ENCODE measurements at regions not wholly inside any gene's neighbourhood (a gene's known extent, or its start where the extent isn't known, plus 50 kb on each side); places are given as distances from the start of the nearest gene placed in this dataset.
"Not testable (repeated sequence)": the region's sequence is repeated elsewhere in the genome, so short reads cannot be mapped to it uniquely, and the experiment has no call there.

DNA sequence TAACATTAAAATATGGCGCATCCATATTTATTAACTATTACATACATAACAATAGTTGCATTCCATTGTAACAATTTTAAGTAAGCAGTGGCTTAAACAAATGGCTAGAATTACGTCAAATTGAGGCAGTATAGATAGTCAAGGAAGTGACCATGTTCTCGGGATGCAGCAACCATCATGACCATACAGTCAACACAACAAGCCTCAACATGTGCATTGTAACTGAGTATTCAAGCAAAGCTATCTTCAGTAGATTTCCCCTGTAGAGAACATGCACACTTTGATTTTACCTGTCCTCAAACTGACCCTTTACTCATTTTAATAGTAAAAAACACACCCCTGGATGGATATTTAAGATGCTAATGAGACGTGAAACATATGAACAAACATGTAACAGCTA lies 356.4 kb downstream of the HINT1 start:
- no peak for DNase-seq

DNA sequence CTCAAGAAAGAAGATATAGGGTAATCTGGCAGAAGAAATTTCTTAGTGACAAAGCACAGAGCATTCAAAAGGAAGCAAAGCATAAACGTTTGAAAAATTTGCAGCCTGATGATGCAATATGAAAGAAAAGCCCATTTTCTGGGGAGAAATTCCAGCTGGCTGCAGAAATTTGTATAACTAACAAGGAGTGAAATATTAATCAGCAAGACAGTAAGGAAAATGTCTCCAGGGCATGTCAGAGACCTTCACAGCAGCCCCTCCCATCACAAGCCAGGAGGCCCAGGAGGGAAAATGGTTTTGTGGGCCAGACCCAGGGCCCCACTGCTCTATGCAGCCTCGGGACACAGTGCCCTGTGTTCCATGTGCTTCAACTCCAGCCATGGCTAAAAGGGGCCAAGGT lies 359.4 kb downstream of the HINT1 start:
- DNase-seq: no peak

DNA sequence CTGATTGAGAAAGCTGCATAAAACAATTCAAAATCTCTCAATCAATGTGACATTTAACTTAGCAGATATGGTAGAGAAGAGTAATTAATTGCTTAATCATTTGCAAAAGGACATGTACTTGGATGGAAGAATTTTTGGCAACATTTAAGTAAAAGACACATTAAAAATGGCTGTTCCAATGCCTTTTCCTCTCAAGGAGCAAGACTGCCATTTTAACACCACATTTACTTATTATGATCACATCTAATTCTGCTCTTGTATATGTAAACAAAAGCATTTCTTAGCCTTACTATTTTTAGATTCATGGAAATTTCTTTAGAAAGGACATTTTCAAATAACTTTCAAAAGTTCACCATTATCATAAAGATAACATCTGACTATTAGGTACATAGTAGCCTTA lies 360.0 kb downstream of the HINT1 start:
- DNase-seq: no peak

DNA sequence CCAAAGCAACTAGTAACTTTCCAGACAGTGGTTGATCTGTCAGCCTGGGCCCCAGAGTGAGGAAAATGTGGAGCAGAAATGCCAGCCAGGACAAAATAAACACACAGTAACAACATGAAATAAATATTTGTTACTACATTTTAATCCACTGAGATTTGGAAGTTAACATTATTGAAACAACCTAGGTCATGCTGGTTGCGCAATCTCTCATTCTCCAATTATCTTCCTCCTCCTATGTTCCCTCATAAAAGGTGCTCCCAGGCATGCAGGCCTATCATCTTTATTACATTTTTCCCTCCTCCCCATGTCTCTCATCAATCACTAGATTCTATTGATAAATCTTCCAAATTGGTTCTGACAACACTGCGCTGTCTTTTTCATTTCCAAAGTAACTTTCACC lies 363.1 kb downstream of the HINT1 start:
- DNase-seq: no peak

DNA sequence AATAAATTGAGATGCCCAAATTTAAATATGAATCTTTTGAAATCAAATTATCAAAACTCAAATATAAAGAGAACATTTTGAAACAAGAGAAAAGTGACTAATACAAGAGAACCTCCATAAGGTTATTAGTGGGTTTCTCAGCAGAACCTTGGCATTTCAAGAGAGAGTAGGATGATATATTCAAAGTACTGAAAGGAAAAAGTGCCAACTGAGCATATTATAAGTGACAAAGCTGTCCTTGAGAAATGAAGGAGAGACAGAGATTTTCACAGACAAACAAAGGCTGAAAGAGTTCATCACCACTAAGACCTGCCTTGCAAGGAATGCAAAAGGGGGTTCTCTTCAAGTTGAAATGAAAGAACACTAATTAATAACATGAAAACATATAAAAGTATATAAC lies 366.0 kb downstream of the HINT1 start:
- DNase-seq: no peak

- DNase-seq: no peak
Observed at GRCh38 chr5:130797303-130797702, 367.8 kb downstream of the HINT1 start.

DNA sequence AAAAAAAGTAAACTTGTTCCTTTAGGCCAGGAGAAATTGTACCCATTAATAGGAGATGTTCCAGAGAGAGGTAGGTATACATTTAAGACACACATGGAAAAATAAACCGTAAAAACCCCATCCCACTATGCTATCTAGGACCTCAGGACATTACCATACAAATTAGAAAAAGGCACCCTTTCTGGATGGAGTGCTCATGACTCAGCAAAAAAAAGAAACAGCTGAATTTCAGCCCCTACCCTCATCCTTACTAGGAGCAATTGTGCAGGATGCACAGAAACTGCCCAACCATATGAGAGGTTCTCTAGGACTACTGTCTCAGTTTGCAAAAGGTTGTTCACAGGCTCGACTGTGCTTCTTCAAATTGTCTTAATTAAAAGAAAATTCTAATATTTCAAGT lies 368.2 kb downstream of the HINT1 start:
- DNase-seq: no peak

- DNase-seq: no peak
Observed at GRCh38 chr5:130796032-130796431, 369.0 kb downstream of the HINT1 start.

GRCh38 chr5:130795037-130795436 lies 370.0 kb downstream of the HINT1 start:
- no peak for DNase-seq

DNA sequence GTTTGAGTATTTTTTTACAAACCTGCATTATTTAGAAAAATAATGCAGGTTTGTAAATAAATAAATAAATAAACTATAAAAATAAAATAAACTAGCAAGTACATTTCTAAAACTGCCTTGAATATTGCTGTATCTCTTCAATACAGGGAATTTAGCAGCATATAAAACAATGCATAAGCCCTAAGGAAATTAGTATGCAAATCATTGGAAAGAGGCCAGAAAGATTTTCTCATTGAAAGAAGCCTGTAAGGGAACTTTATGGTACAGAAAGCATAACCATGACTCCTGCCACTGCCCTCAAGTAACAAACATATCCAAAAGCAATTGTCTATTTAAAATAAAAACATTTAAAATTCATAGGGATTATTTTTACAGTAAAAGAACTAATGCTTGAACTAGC lies 387.3 kb downstream of the HINT1 start:
- DNase-seq: no peak

DNA sequence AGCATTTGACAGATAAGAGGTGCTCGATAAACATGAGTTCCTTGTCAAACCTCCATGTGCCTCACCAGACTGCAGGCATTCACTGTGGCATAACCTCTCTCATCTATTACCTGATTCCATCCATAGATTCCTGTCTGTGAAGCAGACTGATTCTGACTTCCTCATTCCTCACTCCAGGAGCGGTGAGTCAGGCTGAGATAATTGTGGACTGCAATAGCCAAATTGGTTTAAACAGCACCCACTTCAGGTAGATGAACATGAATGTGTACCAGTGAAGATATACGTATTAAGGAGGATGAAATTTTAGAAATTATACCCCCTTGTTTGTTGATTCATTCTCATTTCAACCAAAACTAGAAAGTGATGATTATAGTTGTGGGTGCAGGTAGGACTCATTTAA lies 391.2 kb downstream of the HINT1 start:
- peak; percentile 75 for DNase-seq

DNA sequence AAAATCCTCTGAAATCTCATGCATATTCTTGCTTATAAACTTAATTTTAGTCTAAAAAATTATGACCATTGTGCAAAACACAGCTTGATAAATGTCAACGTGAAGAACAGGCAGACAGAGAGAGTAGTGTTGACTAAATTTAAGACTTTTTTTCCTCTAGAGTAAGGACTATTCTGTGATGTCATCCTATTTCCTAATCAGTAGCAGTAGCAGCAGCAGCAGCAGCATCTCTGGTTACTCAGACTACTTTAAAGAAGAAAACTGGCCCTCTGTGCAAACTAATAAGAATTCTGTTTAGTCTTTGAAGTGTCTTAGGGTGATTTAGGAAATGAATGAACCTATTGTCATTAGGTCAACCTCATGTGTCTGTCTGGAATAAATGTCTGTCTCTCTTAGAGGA lies 403.0 kb downstream of the HINT1 start:
- DNase-seq: peak; percentile 4

- DNase-seq: no peak
Observed at GRCh38 chr5:130759061-130759460, 406.0 kb downstream of the HINT1 start.

DNA sequence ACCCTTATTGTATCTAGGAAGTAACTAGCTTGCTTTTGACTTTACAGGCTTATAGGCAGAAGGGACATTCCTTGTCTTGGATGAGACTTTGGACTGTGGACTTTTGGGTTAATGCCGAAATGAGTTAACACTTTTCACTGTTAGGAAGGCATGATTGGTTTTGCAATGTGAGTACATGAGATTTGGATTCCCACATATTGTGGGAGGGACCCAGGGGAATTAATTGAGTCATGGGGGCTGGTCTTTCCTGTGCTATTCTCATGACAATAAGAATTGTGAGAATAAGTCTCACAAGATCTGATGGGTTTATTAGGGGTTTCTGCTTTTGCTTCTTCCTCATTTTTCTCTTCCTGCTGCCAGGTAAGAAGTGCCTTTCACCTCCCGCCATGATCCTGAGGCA lies 417.5 kb downstream of the HINT1 start:
- DNase-seq: no peak

- DNase-seq: not testable (repeated sequence)
Observed at GRCh38 chr5:130746641-130747040, 418.4 kb downstream of the HINT1 start.

- no peak for DNase-seq
Observed at GRCh38 chr5:130743092-130743491, 422.0 kb downstream of the HINT1 start.

DNA sequence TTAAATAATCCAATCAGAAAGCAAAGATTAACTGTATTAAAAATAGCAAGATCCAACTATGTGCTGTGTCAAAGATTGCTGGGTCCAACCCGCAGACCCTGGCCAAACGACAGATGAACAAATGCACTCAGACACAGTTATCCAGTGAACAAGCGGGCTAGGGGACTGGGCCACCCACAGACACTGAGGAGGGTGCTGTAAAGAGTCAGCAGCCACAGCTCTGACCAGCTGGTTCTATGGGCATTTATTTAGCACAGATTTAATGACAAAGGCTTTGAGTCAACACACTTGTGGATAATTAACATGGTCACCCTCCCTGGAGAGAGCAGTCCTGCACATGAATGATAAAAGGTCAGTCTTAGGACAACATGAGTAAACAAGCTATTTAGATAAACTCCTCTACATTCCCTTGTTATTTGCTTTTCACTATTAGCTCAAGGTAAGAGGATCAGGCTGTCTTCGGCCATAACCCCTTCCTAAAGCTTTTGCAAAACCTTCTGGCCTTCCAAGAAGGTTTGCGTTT lies 424.9 kb downstream of the HINT1 start:
- DNase-seq: peak; percentile 48

- DNase-seq: peak; percentile 42
Observed at GRCh38 chr5:130731839-130732238, 433.2 kb downstream of the HINT1 start.

GRCh38 chr5:130729541-130729940 lies 435.5 kb downstream of the HINT1 start:
- DNase-seq: no peak

DNA sequence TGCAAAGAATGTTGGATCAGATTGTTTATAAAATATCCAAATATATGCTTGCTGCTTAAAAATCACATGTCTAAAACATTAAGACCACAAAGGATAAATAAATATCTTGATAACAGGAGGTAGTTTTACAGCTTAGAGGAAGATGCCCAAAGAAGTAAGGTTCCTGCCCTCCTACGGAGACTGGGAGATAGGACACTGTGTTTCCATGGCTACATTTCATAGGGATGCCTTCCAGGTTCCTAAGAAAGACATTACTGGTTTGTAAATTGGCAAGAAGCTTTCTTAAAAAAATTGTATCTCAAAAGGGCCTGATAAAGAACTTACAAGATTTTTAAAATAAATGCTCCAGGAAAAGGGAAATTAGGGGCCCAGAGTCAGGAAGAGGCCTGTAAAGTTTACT lies 437.2 kb downstream of the HINT1 start:
- DNase-seq: no peak

DNA sequence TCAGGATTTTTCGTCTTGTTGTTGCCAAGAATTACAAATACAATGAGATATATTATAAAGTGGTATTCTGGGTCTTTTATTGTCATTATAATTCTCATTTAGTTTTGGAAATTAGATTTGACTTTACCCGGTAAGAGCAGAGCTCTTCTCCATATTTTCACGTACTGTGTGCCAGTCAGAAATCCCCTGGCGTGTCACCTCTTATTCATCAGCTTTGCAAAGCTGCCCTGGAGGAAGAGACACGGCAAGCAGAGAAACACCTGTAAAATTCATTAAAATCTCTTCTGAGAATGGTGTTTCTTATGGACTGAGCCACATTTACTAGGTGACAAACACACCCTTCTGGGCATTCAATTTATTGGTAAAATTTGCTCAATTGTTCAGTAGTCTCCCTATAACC lies 440.4 kb downstream of the HINT1 start:
- no peak for DNase-seq

DNA sequence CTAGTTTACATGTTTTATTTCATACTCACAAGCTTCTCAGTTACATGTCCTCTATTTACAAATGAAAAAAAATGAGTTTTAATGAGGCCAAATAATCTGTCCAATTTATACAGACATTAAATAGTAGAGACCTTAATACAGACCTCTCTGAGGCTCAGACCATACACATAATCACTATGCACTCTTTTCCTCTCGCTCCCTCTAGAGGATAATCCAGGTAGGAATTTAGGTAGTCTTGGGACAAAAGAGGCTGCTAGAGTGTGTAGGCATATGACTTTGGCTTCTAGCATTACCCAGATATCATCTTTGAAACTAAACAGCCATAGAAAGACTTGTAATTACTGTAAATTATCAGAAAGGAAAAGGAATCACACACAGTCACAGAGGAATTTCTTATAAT lies 444.7 kb downstream of the HINT1 start:
- DNase-seq: peak; percentile 83

DNA sequence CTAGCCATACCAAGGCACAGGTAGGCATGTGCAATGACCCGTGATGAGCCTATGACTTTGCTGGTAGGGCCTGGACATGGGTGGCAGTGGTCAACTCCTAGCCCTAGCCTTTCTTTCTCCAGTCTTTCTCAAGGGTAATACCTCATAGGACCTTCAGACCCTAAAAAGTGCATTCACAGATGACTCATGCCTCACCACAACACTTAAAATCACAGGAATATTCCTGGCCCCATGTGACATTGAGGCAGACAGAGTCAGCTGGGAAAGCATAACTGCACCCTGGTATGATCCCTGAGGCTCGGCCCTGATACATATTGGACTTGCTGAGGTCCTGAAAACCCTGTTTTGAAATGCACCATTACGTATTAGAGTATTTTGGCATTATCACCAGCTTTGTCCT lies 449.5 kb downstream of the HINT1 start:
- peak; percentile 13 for DNase-seq

DNA sequence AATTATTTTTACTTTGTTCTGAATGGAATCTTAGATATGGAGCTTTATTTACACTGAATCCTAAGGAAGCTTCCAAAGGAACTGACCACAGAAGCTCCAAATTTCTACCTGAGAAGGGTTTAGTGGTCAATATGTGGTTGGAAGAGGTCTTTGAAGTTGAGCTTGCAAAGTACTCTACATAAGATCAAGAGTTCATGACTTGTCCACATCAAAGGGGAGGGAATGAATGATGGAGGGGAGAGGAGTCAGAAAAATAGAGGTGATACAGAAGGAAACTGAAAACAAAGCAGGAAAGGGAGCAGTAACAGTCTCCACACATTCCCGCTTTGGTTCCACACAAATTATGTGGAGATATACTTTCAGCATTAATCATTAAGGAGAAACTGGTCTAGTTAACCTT lies 450.9 kb downstream of the HINT1 start:
- DNase-seq: no peak

DNA sequence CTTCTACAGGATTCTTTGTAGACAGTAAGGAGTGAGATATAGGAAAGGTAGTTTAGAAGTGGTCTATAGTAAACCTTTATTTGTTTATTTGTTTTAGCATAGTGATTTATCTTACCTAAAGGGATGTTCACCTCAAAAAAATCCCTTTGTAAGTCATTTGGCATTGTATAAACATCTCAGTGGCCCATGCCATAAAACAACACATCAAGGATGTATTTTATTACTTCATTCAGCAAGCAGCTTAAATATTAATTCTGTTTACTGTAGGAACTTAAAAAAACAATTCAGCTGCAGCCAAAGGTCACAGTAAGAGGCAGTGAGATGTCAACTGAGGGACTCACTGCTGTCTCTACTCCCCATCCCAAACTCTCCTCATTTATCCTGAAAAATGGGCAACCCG lies 452.7 kb downstream of the HINT1 start:
- no peak for DNase-seq

GRCh38 chr5:130710596-130710995 lies 454.5 kb downstream of the HINT1 start:
- DNase-seq: peak; percentile 44

Measured in DMS53 (cell line).